Fibroblast of lung (primary cell): ENCODE measurements at regions not wholly inside any gene's neighbourhood (a gene's known extent, or its start where the extent isn't known, plus 50 kb on each side); places are given as distances from the start of the nearest gene placed in this dataset.

Experiments
- DNase-seq, 2 donors: peaks; one replicate each; pipeline versions ENCODE4 v3.0.0 to v3.0.0-alpha.2; 2010; ENCODE audit warnings: low read depth in 2 of 2
- H2AFZ ChIP-seq: 2 replicates; pipeline ENCODE4 v1.5.1; 2012; ENCODE audit warnings: low read length, control low read depth, inconsistent platforms
- H3K27ac ChIP-seq: 2 replicates; pipeline ENCODE4 v1.5.1; 2011; ENCODE audit warnings: low read length, control low read depth; ENCODE audit not compliant: insufficient read depth
- H3K27me3 ChIP-seq: 2 replicates; pipeline ENCODE4 v1.5.1; 2011; ENCODE audit warnings: mild to moderate bottlenecking, low read length; ENCODE audit not compliant: control insufficient read depth, insufficient read depth
- H3K36me3 ChIP-seq: 2 replicates; pipeline ENCODE4 v1.5.1; 2011; ENCODE audit warnings: low read length; ENCODE audit not compliant: control insufficient read depth, insufficient read depth
- H3K4me1 ChIP-seq: 2 replicates; pipeline ENCODE4 v1.5.1; 2011; ENCODE audit warnings: low read length; ENCODE audit not compliant: control insufficient read depth, insufficient read depth; ENCODE audit errors: extremely low read depth
- H3K4me2 ChIP-seq: 2 replicates; pipeline ENCODE4 v1.5.1; 2011; ENCODE audit warnings: low read length, control low read depth; ENCODE audit not compliant: insufficient read depth; ENCODE audit errors: extremely low read depth
- H3K4me3 ChIP-seq, 4 experiments: fragments of 200-600 bp in 1 of 4; sonication (generic) in 1 of 4; replicated peaks in 1 of 4; 2 replicates each; pipeline ENCODE4 v1.5.1; 2011 to 2016; ENCODE audit warnings: low read length in 4 of 4, low read depth in 3 of 4, mild to moderate bottlenecking in 3 of 4, control low read depth in 2 of 4, inconsistent platforms in 1 of 4, mixed read lengths in 1 of 4; ENCODE audit not compliant: insufficient read depth in 1 of 4; ENCODE audit errors: control extremely low read depth in 1 of 4
- H3K79me2 ChIP-seq: 2 replicates; pipeline ENCODE4 v1.5.1; 2012; ENCODE audit warnings: mild to moderate bottlenecking, low read length, inconsistent platforms; ENCODE audit not compliant: control insufficient read depth, insufficient read depth
- H3K9ac ChIP-seq: 2 replicates; pipeline ENCODE4 v1.5.1; 2011; ENCODE audit warnings: mild to moderate bottlenecking, low read length, control low read depth; ENCODE audit not compliant: insufficient read depth
- H3K9me3 ChIP-seq: 2 replicates; pipeline ENCODE4 v1.5.1; 2012; ENCODE audit warnings: low read depth, low read length; ENCODE audit not compliant: control insufficient read depth, insufficient read depth
- H4K20me1 ChIP-seq: 2 replicates; pipeline ENCODE4 v1.5.1; 2011; ENCODE audit warnings: low read length; ENCODE audit not compliant: control insufficient read depth, insufficient read depth; ENCODE audit errors: extremely low read depth
- CTCF ChIP-seq, 2 donors: IDR thresholded peaks in 1 of 2; conservative IDR thresholded peaks in 1 of 2; 1 replicate in 1 of 2; 2 replicates in 1 of 2; pipeline ENCODE4 v1.5.1; 2011 to 2012; ENCODE audit warnings: low read length in 2 of 2, control low read depth in 1 of 2, inconsistent platforms in 1 of 2, low read depth in 1 of 2, mild to moderate bottlenecking in 1 of 2
- EZH2 ChIP-seq: IDR thresholded peaks from 2 replicates; pipeline ENCODE4 v1.5.1; 2012; ENCODE audit warnings: low read length, control low read depth, mild to moderate bottlenecking; ENCODE audit errors: missing control alignments

GRCh38 chr16:51019617-51020016 lies 131.5 kb downstream of the SALL1 start:
- H2AFZ ChIP-seq = no peak overlapping the region
- no peak for TF ChIP-seq CTCF (conservative IDR thresholded peaks at IDR 0.05 in 1 of 2, IDR thresholded peaks at IDR 0.05 in 1 of 2; ENCODE audit: low read depth in 1 of 2, low read length in 2 of 2)
- TF ChIP-seq EZH2 = no peak
- H3K4me2 ChIP-seq = no peak overlapping the region
- no peaks in the 10 kb centered on the region for H3K79me2 ChIP-seq
- H3K4me1 ChIP-seq = no peaks in the 10 kb centered on the region
- H3K9ac ChIP-seq = no peak overlapping the region
- H3K27me3 ChIP-seq = no peaks in the 10 kb centered on the region
- no peak overlapping the region for H3K4me3 ChIP-seq
- H3K9me3 ChIP-seq = no peaks in the 10 kb centered on the region
- H3K27ac ChIP-seq = no peak overlapping the region
- no peaks in the 10 kb centered on the region for H3K36me3 ChIP-seq
- no peaks in the 10 kb centered on the region for H4K20me1 ChIP-seq
- DNase-seq = no peak

- Histone ChIP-seq H3K9ac (no peak overlapping the region), H3K4me2 (no peak overlapping the region), H3K79me2 (no peaks in the 10 kb centered on the region), H3K9me3 (no peaks in the 10 kb centered on the region), H3K36me3 (no peaks in the 10 kb centered on the region), H2AFZ (no peak overlapping the region), H3K4me1 (no peaks in the 10 kb centered on the region), H3K27me3 (no peaks in the 10 kb centered on the region), H4K20me1 (no peaks in the 10 kb centered on the region), H3K27ac (no peak overlapping the region), H3K4me3 (no peak overlapping the region)
- TF ChIP-seq CTCF (conservative IDR thresholded peaks at IDR 0.05 in 1 of 2, IDR thresholded peaks at IDR 0.05 in 1 of 2; ENCODE audit: low read depth in 1 of 2, low read length in 2 of 2) (no peak), EZH2 (no peak)
- no peak for DNase-seq
Observed at GRCh38 chr16:51017969-51018368, 133.1 kb downstream of the SALL1 start.

GRCh38 chr16:51012396-51012795 lies 138.7 kb downstream of the SALL1 start:
- Histone ChIP-seq H3K27ac (no peak overlapping the region), H3K9ac (no peak overlapping the region), H3K79me2 (no peaks in the 10 kb centered on the region), H3K9me3 (no peaks in the 10 kb centered on the region), H2AFZ (no peak overlapping the region), H3K4me1 (no peaks in the 10 kb centered on the region), H3K4me2 (no peak overlapping the region), H3K27me3 (no peaks in the 10 kb centered on the region), H3K36me3 (no peaks in the 10 kb centered on the region), H4K20me1 (no peaks in the 10 kb centered on the region), H3K4me3 (no peak overlapping the region)
- DNase-seq = peak in 1 of 2 donors; percentile 31
- TF ChIP-seq EZH2 (no peak), CTCF (conservative IDR thresholded peaks at IDR 0.05 in 1 of 2, IDR thresholded peaks at IDR 0.05 in 1 of 2; ENCODE audit: low read depth in 1 of 2, low read length in 2 of 2) (no peak)
